Frontal cortex (tissue), 3 donors: ENCODE measurements at regions not wholly inside any gene's neighbourhood (a gene's known extent, or its start where the extent isn't known, plus 50 kb on each side); places are given as distances from the start of the nearest gene placed in this dataset.
"Not testable (repeated sequence)": the region's sequence is repeated elsewhere in the genome, so short reads cannot be mapped to it uniquely, and the experiment has no call there.

Source experiments
- DNase-seq, 2 donors: peaks; one replicate each; pipeline ENCODE4 v3.0.0; 2012; ENCODE audit warnings: low spot score in 2 of 2
- FAIRE-seq: peaks from 2 replicates; lab custom pipeline; 2012; peaks lifted over from hg19 to GRCh38; lab: Jason Lieb, UNC
- donor health status: control.
- donor health status: control.
- donor health status: control.

- DNase-seq = no peak
- FAIRE-seq = no peak
Observed at GRCh38 chr6:134657751-134658527, 292.0 kb downstream of the ALDH8A1 start.

GRCh38 chr6:134657343-134657742, 292.6 kb downstream of the ALDH8A1 start:
- no peak for DNase-seq
- no peak for FAIRE-seq

- FAIRE-seq = no peak
- DNase-seq = no peak
Observed at GRCh38 chr6:134654751-134655150, 295.1 kb downstream of the ALDH8A1 start.

- DNase-seq (no peak), FAIRE-seq (no peak)
Observed at GRCh38 chr6:134651519-134651918, 298.4 kb downstream of the ALDH8A1 start.

GRCh38 chr6:134647861-134648260, 302.0 kb downstream of the ALDH8A1 start:
- DNase-seq (no peak), FAIRE-seq (no peak)

GRCh38 chr6:134642819-134643218, 307.1 kb downstream of the ALDH8A1 start:
- no peak for FAIRE-seq
- DNase-seq = no peak

- no peak for FAIRE-seq
- DNase-seq = no peak
Observed at GRCh38 chr6:134642279-134642678, 307.6 kb downstream of the ALDH8A1 start.

GRCh38 chr6:134640975-134641429, 308.9 kb downstream of the ALDH8A1 start:
- peak; percentile 50 for FAIRE-seq
- DNase-seq = peak; percentile 50 to 51

- FAIRE-seq = no peak
Observed at GRCh38 chr6:134640229-134640628, 309.7 kb downstream of the ALDH8A1 start.

GRCh38 chr6:134637847-134638437, 312.0 kb downstream of the ALDH8A1 start:
- DNase-seq (no peak), FAIRE-seq (no peak)

More at GRCh38 chr6:134640229-134640628, 309.7 kb downstream of the ALDH8A1 start:
- no peak for DNase-seq

- FAIRE-seq = no peak
- DNase-seq = no peak
Observed at GRCh38 chr6:134637282-134637681, 312.6 kb downstream of the ALDH8A1 start.

GRCh38 chr6:134636186-134636799, 313.6 kb downstream of the ALDH8A1 start:
- DNase-seq = no peak
- no peak for FAIRE-seq

GRCh38 chr6:134634966-134635365, 314.9 kb downstream of the ALDH8A1 start:
- FAIRE-seq (no peak), DNase-seq (no peak)

GRCh38 chr6:134634466-134634865, 315.4 kb downstream of the ALDH8A1 start:
- no peak for FAIRE-seq
- no peak for DNase-seq

GRCh38 chr6:134632982-134633940, 315.3 kb upstream of the SGK1 start:
- not testable (repeated sequence) for FAIRE-seq, DNase-seq

GRCh38 chr6:134632024-134632423, 314.1 kb upstream of the SGK1 start:
- FAIRE-seq = no peak
- DNase-seq = no peak

- DNase-seq (no peak), FAIRE-seq (no peak)
Observed at GRCh38 chr6:134631398-134631924, 313.5 kb upstream of the SGK1 start.

- FAIRE-seq (no peak), DNase-seq (peak in 1 of 2 donors; percentile 33)
Observed at GRCh38 chr6:134630508-134631121, 312.7 kb upstream of the SGK1 start.

GRCh38 chr6:134628154-134628553, 310.2 kb upstream of the SGK1 start:
- no peak for DNase-seq
- FAIRE-seq = peak; percentile 30
